Gastrocnemius medialis (tissue), 4 donors: ENCODE measurements at regions not wholly inside any gene's neighbourhood (a gene's known extent, or its start where the extent isn't known, plus 50 kb on each side); places are given as distances from the start of the nearest gene placed in this dataset.

Experiments used
- POLR2A ChIP-seq, 2 donors: fragments of 450-650 bp; IDR thresholded peaks; one replicate each; pipeline ENCODE4 v1.6.1; 2017; ENCODE audit warnings: antibody characterized with exemption in 2 of 2, mild to moderate bottlenecking in 2 of 2, moderate library complexity in 2 of 2
- TF ChIP-seq, protein P1 (sequence below), 5 experiments: fragments of 450-650 bp in 3 of 5; fragments of 200-600 bp in 2 of 5; sonication (generic) in 2 of 5; IDR thresholded peaks in 4 of 5; conservative IDR thresholded peaks in 1 of 5; 1 replicate in 4 of 5; 2 replicates in 1 of 5; pipeline ENCODE4 v1.5.1; 2016 to 2019; ENCODE audit warnings: antibody characterized with exemption in 5 of 5, mild to moderate bottlenecking in 3 of 5, moderate library complexity in 3 of 5

- TF ChIP-seq, protein P1, sequence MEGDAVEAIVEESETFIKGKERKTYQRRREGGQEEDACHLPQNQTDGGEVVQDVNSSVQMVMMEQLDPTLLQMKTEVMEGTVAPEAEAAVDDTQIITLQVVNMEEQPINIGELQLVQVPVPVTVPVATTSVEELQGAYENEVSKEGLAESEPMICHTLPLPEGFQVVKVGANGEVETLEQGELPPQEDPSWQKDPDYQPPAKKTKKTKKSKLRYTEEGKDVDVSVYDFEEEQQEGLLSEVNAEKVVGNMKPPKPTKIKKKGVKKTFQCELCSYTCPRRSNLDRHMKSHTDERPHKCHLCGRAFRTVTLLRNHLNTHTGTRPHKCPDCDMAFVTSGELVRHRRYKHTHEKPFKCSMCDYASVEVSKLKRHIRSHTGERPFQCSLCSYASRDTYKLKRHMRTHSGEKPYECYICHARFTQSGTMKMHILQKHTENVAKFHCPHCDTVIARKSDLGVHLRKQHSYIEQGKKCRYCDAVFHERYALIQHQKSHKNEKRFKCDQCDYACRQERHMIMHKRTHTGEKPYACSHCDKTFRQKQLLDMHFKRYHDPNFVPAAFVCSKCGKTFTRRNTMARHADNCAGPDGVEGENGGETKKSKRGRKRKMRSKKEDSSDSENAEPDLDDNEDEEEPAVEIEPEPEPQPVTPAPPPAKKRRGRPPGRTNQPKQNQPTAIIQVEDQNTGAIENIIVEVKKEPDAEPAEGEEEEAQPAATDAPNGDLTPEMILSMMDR (IDR thresholded peaks at IDR 0.05 in 4 of 5, conservative IDR thresholded peaks at IDR 0.05 in 1 of 5): no peak
- no peak for TF ChIP-seq POLR2A (IDR thresholded peaks at IDR 0.05)
These were observed 104.2 kb upstream of the THRB start for GRCh38 chr3:24598695-24599470.
